Stimulated activated CD8-positive, alpha-beta memory T cell treated with anti-CD3 and anti-CD28 coated beads, Interleukin-4, amount 100 ng/mL, for 48 hours (primary cell): ENCODE measurements at regions not wholly inside any gene's neighbourhood (a gene's known extent, or its start where the extent isn't known, plus 50 kb on each side); places are given as distances from the start of the nearest gene placed in this dataset.
"Not testable (repeated sequence)": the region's sequence is repeated elsewhere in the genome, so short reads cannot be mapped to it uniquely, and the experiment has no call there.

Experiments used
- DNase-seq: peaks from one replicate; pipeline ENCODE4 v3.0.0-alpha.2; 2020

GRCh38 chr13:70755456-70755855 lies 647.2 kb upstream of the KLHL1 start:
- DNase-seq = no peak

GRCh38 chr13:70747262-70747661 lies 639.0 kb upstream of the KLHL1 start:
- DNase-seq = no peak

- not testable (repeated sequence) for DNase-seq
Measured at GRCh38 chr13:70746469-70746868, 638.2 kb upstream of the KLHL1 start.

DNA sequence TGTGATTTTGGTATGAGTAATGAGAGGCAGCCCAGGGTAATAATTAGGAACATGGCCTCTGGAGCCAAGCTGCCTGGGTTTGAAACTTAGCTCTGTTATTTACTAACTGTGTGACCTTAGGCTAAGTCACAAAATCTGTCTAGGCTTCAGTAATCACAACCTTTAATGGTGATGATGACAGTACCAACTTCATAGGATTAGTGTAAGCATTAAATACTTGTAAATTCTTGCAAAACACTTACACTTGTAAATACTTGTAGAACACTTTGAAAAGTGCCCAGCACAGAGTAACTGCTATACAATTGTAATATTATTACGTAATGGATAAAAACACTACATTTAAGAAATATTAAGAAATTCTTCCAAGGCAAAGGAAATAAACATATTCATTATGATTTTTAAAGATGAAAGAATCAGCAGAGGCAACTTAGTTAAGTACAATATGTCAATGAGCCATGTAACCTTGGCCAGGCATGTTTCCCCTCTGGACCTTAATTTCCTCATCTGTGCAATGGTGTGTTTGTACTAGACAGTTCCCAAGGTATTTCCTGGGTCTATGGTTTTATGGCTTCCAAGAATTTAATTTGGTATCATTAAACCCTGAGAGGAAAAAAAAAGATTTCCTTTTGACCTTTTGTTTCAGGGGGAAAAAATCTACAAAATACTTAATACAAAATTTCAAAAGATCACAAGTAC lies 628.5 kb upstream of the KLHL1 start:
- DNase-seq = no peak

DNA sequence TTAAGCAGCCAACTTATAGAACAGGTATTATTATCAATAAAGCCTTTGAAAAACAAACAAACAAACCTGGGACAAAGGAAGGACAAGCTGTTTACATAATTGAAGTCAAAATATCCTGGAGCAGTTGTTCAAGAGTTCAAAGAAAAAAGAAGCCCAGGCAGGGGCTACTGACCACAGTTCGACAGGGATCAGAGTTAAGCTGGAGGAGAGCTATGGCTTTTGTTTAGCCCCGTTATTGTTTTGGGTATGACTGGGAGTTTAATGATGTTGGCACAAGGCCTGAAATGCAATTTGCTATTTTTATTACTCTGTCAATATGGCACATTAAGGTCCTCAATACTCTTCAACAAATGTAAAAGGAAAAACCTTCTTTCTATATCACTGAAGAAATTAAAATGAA lies 624.4 kb upstream of the KLHL1 start:
- no peak for DNase-seq

GRCh38 chr13:70729369-70729768 lies 621.1 kb upstream of the KLHL1 start:
- no peak for DNase-seq

GRCh38 chr13:70723732-70724131 lies 615.5 kb upstream of the KLHL1 start:
- DNase-seq = no peak

GRCh38 chr13:70720386-70720785 lies 612.1 kb upstream of the KLHL1 start:
- no peak for DNase-seq

DNA sequence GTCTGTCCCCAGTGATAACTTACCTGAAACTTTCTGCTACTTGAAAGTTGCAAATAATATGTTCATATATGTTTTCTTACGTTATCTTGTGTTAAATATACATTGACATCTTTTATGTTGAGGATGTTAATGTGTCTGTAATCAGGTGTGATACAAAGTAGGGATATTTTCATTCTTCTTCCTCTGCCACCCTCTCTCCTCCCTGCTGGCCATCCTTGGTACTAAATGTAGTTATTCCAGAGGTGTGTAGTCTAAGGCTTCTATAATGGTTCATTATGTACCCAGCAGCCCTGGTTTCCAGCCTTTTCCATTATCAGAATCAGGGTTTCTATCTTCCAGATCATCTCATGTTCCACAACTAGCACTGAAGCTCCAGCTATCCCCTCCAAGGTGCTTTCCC lies 606.7 kb upstream of the KLHL1 start:
- DNase-seq = no peak

DNA sequence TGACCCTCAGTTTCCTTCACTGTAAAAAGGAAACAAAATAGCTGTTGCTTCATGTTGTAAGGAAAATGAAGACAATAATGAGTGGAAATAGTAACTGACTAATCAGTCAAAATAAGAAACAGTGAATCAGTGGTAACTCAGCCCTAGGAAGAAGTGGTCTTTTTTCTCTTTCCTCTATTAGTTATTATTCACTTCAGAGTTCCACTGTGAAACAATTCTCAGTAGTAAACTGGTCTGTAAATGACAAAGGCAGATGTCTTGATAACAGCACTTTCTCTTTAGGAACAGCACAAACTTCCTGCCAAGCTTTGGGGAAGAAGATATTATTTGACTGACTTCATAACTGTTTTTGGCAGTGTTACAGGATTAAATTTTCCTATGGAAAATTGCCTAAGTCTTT lies 600.5 kb upstream of the KLHL1 start:
- no peak for DNase-seq

DNA sequence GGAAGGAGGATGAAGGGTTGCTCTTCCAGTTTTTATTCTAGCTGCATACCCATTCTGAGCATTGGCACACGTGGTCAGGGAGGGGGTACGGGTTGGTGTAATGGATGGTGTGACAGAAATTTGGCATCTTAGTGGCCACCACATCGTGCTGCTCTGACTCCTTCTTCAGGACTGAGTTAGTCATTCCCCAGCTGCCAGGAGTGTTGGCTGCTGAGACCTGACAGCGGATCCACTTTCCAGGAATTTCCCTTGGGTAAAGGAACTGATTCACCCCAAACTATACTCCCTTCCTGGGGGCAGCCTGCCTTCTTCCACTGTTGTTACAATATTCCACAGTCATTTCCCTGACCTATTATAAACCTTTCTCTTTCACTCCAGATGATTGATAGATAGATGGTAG lies 595.5 kb upstream of the KLHL1 start:
- DNase-seq = no peak

GRCh38 chr13:70694996-70695715 lies 586.9 kb upstream of the KLHL1 start:
- no peak for DNase-seq

DNA sequence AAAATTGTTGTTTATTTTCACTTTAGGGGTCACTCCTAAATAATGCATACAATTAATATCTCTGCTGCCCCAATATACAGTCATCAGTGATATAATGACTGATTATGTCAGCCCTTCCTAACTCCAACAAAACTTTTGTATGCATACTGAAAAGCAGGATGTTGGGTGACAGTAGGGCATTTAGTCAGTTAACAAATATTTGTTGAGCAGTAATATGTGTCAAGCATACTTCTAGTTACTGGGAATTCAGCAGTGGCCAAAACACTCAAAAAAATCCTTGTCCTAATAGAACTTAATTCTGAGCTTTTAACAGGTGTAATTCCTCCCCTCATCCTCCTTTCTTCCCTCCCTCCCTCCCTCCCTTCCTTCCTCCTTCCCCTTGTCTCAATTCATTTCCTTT lies 560.7 kb upstream of the KLHL1 start:
- no peak for DNase-seq

DNA sequence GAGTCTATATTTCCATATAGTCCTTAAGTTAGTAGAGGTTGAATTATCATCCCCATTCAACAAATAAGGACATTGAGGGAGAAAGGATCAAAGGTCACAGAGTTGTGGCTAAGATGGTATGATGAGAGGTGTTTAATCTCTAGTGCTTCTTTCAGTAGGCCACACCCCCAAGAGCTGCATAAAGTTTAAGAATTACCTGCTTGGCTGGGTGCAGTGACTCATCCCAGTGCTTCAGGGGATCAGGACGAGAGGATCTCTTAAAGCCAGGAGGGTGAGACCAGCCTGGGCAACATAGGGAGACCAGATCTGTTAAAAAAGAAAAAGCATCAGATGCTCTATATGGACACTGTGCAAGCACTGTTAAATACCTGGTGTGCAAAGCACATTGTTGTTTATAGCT lies 560.0 kb upstream of the KLHL1 start:
- DNase-seq = no peak

GRCh38 chr13:70666883-70667556 lies 558.8 kb upstream of the KLHL1 start:
- DNase-seq = no peak

- no peak for DNase-seq
Measured at GRCh38 chr13:70662231-70662940, 554.1 kb upstream of the KLHL1 start.

GRCh38 chr13:70644052-70644451 lies 535.8 kb upstream of the KLHL1 start:
- DNase-seq = no peak

DNA sequence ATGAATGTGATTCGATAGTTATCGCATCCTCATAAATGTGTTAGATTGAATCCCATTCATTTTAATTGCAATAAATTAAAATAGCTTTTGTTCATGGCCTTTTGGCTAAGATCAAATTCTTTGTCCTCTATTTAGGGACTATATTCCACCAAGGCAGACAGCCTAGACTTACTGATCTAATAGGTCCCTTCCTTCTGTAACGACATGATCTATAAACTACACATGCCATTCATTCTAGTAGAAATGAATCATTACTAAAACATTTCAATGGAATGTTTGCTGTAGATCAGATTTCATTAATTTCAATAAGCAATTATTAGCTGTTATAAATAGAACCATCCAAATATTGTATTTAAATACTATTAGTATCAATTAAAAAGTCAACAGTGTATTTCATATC lies 526.6 kb upstream of the KLHL1 start:
- DNase-seq = no peak

- no peak for DNase-seq
Measured at GRCh38 chr13:70630247-70630646, 522.0 kb upstream of the KLHL1 start.

DNA sequence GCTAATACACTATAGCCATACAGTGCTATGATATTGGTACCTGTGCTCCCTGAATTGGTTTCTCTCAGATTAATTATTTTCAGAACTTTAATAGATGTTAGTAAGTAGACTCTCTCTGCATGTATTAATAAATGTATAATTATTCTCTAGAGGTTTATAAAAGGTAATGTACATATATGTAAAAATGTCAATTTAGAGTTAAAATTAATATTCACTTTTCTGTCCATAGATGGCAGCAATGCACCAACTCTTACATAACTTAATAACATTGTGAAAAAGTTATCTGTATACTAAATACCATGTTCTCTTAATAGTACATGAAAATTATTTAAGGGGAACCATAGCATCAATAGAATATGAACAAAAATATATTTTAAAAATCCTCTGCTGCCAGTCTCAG lies 515.0 kb upstream of the KLHL1 start:
- no peak for DNase-seq

DNA sequence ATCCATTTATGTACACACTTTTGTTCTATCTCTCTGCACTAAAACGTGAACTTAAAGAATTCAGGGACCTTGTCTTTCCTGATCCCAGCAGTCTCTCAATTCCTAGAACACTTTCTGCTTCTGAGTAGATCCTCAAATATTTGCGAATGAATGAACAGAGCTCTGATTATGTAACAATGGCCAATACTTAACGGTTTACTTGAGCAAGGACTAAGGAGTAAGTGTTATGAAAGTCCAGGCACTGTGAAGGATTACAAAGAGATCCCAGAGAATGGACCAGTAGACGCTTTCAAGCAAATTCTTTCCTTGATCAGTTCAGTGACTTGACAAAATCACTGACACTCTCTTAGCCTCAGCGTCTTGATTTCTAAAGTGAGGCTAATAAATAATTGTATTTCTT lies 514.5 kb upstream of the KLHL1 start:
- DNase-seq = no peak

- no peak for DNase-seq
Measured at GRCh38 chr13:70619936-70620335, 511.7 kb upstream of the KLHL1 start.

- no peak for DNase-seq
Measured at GRCh38 chr13:70616847-70617246, 508.6 kb upstream of the KLHL1 start.

DNA sequence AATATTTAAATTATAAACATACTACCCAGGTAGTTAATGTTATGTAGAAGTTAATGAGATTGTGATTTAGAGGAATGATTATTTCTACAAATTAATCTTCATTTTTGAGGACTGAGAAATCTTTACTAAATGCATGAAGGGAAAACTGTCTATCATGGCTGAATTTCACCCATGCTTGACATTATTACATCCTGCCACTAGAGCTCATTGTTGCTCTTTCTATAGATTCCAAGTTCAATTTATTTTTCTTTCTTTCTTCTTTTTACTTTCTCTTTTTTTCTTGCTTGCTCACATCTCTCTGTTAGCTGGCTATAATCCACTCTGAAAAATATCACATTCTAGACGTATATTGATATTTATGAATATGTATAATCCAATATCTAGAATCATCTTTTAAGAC lies 505.0 kb upstream of the KLHL1 start:
- DNase-seq = no peak
